GM04504 (cell line): ENCODE measurements at regions not wholly inside any gene's neighbourhood (a gene's known extent, or its start where the extent isn't known, plus 50 kb on each side); places are given as distances from the start of the nearest gene placed in this dataset.

ENCODE experiments used
- DNase-seq: peaks from one replicate; pipeline ENCODE4 v3.0.0-alpha.2; 2012; ENCODE audit warnings: low read depth

DNA sequence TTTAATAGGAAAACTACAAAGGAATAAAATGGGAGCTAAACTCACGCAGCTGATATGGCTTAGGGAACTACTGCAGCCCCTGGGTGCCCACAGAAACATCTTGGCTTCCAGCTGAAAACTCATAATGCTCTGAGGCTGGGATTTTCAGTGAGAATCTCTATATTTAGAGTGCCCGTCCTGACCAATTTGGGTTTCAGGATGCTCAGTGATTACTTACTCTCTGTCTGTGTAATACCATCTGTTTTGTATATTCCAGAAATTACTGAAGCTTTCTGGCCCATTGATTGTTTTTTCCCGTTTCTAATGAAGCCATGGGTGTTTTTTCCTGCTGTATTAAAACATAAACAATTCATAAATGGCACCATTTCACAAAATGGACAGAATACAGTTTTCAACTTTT is 50.6 kb upstream of the ZNF385D start:
- no peak for DNase-seq

DNA sequence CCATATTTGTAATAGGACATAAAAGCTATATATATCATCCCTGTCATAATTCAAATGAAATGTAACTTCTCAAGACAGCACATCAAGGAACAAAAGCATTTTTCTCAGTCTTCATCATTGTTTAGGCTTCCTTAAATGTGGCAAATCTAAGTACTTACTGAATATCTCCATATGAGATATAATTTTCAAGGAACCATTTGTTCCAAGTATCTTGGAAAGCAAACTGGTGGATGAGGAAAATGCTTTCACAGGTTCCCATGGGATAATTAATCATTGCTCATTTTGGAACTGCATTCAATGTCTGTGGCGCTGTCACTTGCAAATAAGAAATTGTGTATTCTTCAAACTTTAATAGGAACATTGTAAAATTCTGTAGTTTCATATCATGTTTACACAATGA is 52.6 kb upstream of the ZNF385D start:
- no peak for DNase-seq

DNA sequence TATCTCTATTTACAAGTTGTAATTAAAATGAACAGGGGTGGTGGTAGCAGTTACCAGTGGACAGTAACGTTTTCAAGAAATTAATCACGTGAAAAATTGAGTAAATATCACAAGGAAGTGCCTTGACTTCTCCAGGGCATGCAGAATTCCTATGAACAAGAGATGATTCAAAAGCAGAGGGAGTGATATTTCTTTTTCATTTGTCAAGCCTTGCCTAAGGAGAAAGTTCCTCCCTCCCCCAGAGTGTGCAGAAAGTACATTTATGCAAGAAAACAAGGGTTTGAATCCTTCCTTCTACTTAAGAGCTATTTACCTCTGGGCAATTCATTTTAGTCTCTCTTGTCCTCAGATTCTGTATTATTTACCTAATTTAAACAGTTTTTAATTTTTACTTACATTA is 53.3 kb upstream of the ZNF385D start:
- no peak for DNase-seq

DNA sequence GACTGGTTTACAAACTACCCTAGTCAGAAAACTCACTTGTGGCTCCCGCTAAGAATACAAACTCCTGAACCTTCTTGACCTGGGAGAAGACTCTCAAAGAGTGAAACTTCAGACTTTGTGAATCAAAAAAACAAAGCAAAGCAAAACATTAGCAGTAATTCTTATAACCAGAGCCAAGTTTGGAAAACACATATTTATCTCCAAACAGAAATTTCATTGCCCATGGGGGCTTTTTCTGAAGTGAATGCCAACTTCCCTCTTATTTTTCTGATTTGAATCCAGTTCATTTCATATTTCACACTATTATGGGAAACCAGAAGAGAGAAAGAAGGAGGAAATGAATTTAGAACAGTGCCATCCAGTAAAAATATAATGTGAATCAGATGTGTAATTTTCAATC is 55.7 kb upstream of the ZNF385D start:
- DNase-seq: no peak

DNA sequence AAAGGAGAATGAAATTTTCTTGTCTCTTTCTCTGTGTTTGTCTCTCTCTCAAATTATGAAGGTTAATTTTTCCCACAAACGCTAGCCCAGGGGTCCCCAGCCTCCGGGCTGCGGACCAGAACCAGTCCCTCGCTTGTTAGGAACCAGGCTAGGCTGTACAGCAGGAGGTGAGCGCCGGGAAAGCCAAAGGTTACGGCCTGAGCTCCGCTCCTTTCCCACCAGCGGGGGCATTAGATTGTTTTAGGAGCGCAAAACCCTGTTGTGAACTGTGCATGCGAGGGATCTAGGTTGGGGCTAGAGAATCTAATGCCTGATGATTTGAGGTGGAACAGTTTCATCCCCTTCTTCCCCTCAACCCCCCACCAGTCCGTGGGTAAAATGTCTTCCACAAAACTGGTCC is 74.7 kb upstream of the ZNF385D start:
- no peak for DNase-seq

DNA sequence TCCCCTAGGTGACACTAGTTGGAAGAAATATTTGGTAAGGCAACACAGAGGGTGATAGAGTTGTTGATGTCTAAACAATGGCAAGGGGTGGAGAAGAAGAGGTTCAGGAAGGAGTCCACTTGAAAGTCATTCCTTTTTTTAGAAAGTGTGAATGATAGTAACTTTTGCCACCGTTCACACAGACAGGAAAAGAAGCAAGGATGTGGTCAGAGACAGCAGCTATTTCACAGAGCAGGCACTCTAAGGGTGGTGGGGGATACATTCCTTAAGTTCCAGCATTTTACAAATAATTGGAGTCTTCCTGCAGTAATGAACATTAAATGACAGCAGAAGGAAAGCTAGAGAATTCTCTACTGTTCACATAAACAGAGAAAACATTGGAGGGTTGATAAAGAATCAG is 75.4 kb upstream of the ZNF385D start:
- DNase-seq: no peak

DNA sequence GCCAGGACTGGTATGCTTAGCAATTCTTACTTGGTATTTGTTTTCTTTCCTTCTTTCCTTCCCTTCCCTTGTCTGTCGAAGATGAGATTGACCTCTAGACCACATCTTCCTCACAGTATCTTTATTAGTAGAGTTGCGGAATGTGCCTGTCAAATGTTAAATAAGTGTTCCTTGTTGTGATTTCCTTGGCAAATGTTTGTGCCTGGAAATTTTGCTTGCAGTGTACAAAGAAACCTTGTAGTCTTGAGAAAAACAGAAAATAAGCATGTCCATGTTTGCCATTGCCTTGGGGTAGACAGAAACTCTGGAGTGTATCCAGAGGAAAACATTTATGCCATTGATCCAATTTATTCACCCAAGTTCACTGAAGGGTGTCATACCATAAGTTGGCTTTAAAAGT is 79.5 kb upstream of the ZNF385D start:
- no peak for DNase-seq

DNA sequence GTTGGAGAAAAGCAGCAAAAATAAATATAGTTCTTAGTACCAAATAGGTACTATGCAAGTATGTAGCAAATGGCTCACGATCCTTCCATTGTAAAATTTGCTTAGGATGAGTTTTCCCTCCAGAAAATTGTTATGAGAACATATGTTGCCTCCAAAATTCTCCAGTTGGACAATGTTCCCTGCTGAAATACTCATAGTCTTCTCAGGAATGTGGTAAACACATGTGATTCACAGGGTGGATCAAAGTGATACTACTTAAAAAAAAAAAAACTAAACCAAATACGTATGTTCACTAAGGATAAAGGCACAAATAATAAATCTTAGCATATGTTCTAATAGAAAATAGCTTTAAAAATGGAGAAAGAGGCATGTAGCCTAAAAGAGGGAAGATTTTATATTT is 84.3 kb upstream of the ZNF385D start:
- DNase-seq: peak; percentile 10

DNA sequence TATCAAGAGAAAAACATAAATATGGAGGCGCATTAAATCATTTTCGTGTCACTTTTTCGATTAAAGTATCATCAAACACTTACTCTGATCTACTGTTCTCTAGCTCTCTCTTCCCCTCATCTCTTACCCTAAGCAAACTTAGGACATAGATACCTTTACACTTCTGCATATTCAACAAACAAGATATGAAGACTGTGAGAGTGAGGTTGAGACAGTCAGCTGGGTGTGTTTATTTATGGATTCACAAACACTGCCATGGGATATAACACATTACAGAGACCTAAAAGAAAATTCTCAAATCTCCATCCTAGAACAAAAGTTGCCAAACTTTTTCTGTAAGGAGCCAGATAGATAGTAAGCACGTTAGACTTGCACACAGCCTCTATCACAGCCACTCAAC is 85.2 kb upstream of the ZNF385D start:
- DNase-seq: no peak

DNA sequence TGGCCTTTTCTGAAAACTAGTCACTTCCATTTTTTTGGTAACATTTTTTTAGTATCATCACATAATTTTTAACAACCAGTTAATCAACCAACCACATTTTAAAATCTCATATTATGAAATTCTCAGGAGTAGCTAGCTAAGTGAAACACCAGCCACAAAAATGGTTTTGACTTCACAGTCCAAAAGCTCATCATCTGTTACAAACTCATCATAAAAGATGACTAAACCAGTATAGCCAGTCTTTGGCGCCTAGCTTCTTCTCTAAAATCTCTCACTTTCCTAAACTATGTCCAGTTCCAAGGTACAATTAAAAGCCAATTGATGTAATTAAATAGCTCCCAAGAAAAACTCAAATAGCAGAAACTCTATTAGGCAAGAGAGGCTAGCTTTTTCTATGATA is 88.2 kb upstream of the ZNF385D start:
- peak; percentile 58 for DNase-seq

DNA sequence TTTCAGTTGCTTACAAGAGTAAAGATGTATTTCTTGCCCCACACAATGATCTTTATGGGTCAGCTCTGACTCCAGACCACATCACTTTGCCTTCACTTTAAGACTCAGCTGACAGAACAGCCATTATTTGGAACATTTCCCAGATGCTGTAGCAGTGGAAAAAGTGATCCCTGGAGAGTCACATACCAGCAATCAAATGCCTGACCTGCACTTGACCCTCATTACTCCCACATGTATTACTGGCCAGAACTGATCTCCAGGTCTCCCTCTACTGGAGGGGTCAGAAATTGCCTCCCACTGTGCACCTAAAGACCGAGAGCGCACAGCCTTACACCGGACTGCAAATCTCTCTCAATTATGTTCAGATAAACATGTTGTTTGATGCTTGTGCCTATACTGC is 88.6 kb upstream of the ZNF385D start:
- peak; percentile 89 for DNase-seq

DNA sequence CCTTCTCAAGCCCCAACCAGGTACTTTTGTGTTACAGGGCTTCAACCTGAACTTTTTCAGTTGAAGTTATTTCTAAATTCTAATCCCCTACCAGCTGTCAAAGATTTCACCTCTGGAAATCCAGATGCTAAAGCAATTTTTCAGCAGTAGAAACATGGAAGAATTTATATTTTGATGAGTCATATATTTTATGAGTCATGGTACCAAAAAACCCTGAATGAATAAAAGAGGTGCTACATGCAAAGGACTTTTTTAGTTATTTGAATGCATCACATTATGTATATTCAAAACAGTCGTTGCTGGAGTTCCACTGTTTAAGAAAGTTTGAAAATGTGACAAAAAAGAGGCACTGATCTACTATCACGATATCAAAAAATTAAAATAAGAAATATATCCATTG is 96.0 kb upstream of the ZNF385D start:
- no peak for DNase-seq

DNA sequence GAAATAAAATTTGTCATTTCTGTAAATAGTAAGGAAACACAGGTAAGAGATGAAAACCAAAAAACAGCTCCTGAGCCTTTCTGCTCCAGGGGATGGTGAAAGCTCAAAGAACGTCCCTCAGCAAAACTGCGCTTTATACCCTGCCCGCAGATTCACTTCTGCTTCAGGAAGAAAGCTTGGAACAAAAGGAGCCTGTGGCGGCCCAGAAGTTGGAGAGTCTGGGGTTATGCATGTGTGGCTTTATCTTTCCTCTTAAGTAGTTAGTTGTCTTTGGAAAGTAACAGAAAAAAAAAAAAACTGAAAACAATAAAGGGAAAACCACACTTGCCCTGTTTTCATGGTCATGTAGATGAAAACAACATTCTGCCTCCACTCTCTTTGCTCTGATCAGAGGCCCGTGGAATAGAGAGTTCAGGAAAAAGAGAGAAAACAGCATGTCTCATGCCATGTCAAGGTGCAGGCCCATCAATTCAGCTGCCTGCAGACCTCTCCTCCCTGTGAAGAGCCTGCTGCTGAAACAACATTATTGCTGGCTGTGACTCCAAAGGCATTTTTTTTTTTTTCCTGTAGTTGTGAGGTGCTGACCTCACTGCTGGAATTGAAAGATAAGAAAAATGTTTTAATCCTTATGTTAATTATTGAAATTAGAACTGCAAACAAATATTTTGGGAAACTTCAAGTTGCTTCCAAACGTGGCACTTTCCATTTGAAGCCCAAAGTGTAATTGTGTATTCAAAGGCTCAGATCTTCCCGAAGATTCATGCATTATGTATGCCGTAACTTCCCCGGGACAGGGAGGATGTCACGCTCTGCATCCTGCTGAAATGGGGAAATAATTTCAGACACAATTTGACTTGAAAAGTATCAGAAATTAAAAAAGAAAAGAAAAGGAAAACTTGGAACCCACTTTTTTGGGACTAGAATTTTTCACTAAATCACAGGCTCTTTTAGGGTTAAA is 108.4 kb upstream of the ZNF385D start:
- no peak for DNase-seq

DNA sequence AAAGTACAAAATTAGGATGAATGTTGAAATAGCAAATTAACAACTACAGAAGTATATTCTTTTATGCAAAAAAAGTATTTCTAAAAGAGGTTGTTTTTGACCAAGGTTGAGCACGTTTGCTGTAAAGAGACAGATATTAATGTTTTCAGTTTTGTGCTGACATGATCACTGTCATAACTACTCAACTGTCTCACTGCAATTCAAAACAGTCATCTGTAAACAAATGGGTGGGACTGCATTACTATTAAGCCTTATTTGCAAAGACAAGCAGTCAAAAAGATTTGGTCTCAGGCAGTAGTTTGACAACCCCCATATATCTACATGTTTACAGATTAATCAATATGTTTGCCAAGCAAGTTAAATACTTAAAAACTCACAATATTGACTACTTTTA is 109.1 kb upstream of the ZNF385D start:
- no peak for DNase-seq

DNA sequence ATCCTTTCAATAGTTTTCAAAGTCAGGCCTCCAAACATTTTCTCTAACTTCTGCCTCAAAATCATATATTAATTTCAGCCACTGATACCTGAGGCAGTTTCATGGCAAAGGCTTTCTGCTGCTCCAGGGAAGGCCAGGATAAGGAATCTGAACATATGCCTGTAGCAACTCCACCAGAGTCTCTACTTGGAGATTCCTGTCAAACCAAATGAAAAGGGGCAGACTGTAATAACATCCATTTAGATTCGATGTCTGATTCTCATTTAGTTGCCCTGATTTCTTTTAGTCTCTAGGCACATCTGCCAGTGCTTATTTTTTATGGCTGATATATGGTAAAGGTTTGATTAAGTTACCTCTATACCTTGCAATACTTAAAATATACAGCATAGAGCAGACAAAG is 109.6 kb upstream of the ZNF385D start:
- DNase-seq: no peak

DNA sequence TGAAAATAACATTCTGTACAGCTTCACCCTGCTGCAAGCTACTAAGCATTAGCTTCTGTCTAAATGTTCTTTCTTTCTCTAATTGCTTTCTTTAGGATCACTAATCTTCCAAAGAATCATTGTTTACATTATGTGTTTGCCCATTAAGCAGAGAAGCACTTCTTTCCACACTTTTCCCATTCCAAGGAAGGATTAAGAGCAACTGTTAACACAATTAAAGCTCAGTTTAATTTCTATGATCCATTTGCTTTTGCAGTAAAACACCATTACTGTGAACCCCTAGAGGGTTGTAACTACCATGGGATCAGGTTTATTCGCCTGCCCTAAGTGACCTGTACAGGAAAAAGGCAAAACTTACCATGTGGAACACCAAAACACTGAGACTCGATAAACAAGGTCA is 125.8 kb upstream of the ZNF385D start:
- no peak for DNase-seq

DNA sequence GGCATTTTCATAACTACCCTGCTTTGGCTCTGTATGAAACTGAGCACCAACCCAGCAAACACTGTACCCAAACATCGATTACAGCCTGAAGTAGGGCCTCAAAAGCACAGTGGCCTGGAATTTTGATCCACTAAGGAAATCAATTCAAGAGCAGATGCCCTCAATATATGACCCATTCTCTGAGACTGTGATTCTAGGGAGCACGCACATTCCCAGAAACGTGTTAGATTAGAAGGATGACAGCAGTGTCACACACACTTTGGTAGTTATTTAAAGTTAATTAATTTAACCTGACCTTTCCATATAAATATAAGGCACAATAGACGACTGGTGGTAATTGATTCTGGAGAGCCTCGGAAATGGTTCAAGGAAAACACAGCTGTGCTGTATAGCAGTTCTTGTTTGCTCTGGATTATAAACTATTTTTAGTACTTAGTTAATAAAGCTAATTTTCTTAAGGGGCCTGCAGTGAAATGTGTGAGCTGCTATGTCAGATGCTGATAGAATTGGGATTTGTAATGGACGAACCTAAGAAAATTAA is 126.3 kb upstream of the ZNF385D start:
- DNase-seq: no peak

DNA sequence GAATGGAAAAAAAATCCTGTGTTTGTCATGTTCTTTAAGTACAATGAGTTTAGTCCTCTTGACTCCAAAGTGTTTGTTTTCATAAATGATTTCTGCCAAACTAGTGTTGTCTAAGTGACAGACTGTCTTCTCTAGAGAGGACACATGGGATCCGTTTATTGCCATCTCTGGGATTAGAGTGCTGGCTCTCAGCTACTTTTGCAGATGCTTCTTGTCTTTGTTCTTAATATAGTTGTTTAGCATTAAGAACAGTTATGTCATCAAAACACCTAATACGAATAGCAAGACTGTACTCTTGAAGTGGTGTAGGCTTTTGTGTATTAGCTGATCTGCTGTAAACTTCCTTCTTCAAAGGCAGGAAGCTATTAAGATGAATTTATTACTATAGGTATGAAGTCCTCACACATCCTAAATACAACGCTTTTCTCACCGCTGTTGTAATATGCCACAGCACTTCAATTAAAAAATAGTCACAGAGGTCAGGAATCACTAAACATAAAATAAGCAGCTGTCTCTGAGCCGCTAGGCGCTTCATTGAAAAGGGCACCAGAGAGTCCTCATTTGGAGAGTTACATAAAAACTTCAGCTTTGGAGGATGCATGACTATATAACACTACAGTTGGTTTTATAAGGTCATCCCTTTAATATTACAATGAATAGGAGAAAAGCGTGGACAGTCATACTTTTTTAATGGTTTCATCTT is 128.3 kb upstream of the ZNF385D start:
- no peak for DNase-seq

DNA sequence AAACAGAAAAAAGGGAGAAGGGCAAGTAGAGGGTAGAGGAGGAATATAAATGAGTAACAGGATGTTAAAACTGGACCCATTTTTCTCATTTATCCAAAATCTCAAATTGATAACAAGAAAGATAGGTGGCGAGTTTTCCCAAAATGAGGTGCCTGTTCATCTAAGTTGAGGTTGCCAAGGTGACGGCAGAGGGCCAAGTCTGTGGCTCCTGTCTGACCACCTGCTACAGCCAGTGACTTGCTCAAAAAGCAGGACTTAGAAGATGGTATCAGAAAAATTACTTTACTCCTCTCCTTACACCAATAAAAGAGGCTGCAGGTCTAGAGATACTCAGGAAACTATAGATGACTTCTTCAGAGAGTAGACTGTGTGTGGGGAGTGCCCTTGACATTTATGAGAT is 137.6 kb upstream of the ZNF385D start:
- no peak for DNase-seq

DNA sequence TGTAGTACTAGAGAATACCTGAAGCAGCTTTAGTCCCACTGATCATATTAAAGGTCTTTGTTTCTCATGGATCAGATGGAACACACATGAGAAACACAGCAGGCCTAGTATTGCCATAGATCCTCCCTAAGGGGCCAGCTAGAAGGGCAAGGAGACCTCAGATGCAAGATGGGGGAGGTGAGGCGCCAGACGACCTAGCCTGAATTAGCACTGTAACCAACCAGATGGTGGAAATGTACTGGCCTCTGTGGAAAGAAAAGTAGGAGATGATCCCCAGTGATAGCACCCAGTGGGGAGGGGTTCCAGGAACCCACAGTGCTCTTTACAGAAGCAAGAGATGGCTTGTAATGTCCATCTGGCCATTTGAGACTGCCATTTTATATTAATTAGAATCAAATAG is 138.2 kb upstream of the ZNF385D start:
- DNase-seq: no peak

DNA sequence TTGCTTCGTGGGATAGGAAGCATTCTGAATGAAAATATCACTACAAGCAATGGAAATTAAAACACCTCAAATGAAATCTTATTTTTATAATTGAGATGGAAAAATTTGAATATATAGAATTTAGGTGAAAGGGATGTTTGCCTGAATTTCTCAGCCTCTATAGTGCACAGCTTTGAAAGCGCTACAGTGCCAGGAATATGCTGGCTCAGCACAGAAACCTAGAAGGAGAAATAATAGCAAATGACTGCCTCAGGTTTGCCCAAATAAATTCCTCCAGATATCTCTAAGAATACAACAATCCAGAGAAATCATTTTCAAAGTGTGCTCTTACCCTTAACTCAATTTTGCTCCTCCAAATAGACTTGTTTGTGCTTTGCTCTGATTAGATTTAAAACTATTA is 141.1 kb upstream of the ZNF385D start:
- DNase-seq: no peak

DNA sequence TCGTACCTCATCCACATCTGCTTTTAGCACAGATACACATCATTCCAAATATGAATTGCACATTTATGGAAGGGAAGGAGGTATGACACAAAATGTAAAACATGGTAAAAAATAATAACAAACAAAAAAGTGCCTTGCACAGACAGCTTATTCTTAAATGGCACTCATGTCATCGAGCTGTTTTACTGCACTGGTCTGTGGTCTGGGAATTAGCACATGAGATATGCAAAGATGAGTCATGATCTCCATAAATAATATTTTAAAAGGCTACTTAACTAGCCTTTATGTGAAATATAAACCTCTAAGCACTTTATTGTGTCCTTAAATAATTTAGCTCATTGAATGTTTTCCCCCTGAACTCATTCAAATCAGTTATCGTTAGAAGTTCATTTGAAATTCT is 142.2 kb upstream of the ZNF385D start:
- DNase-seq: peak; percentile 33
